NCI-H128 (cell line): ENCODE measurements at regions not wholly inside any gene's neighbourhood (a gene's known extent, or its start where the extent isn't known, plus 50 kb on each side); places are given as distances from the start of the nearest gene placed in this dataset.
"Not testable (repeated sequence)": the region's sequence is repeated elsewhere in the genome, so short reads cannot be mapped to it uniquely, and the experiment has no call there.

Source experiments
- DNase-seq: peaks from one replicate; lab custom pipeline; 2025; ENCODE audit not compliant: unreplicated experiment; lab: John Stamatoyannopoulos, UW

- DNase-seq: no peak
Measured at GRCh38 chr3:95711789-95712188, 1102.6 kb upstream of the EPHA6 start.

- DNase-seq: no peak
Measured at GRCh38 chr3:95715128-95715527, 1099.3 kb upstream of the EPHA6 start.

GRCh38 chr3:95717048-95717447, 1097.3 kb upstream of the EPHA6 start:
- no peak for DNase-seq

- DNase-seq: no peak
Measured at GRCh38 chr3:95718168-95718567, 1096.2 kb upstream of the EPHA6 start.

- no peak for DNase-seq
Measured at GRCh38 chr3:95719481-95719880, 1094.9 kb upstream of the EPHA6 start.

- no peak for DNase-seq
Measured at GRCh38 chr3:95721938-95722337, 1092.5 kb upstream of the EPHA6 start.

- DNase-seq: no peak
Measured at GRCh38 chr3:95725770-95726169, 1088.6 kb upstream of the EPHA6 start.

GRCh38 chr3:95731753-95732152, 1082.6 kb upstream of the EPHA6 start:
- no peak for DNase-seq

- no peak for DNase-seq
Measured at GRCh38 chr3:95733336-95733735, 1081.1 kb upstream of the EPHA6 start.

GRCh38 chr3:95738045-95738444, 1076.3 kb upstream of the EPHA6 start:
- no peak for DNase-seq

- not testable (repeated sequence) for DNase-seq
Measured at GRCh38 chr3:95744896-95745295, 1069.5 kb upstream of the EPHA6 start.

- DNase-seq: no peak
Measured at GRCh38 chr3:95750097-95750496, 1064.3 kb upstream of the EPHA6 start.

- no peak for DNase-seq
Measured at GRCh38 chr3:95751509-95751908, 1062.9 kb upstream of the EPHA6 start.

- no peak for DNase-seq
Measured at GRCh38 chr3:95752199-95752598, 1062.2 kb upstream of the EPHA6 start.

- DNase-seq: no peak
Measured at GRCh38 chr3:95758707-95759106, 1055.7 kb upstream of the EPHA6 start.

GRCh38 chr3:95759614-95760301, 1054.6 kb upstream of the EPHA6 start:
- DNase-seq: no peak

- no peak for DNase-seq
Measured at GRCh38 chr3:95775486-95776094, 1038.8 kb upstream of the EPHA6 start.

GRCh38 chr3:95781598-95781997, 1032.8 kb upstream of the EPHA6 start:
- DNase-seq: no peak

GRCh38 chr3:95789111-95789510, 1025.3 kb upstream of the EPHA6 start:
- no peak for DNase-seq

- no peak for DNase-seq
Measured at GRCh38 chr3:95797081-95797480, 1017.3 kb upstream of the EPHA6 start.

GRCh38 chr3:95798628-95799027, 1015.8 kb upstream of the EPHA6 start:
- DNase-seq: no peak

GRCh38 chr3:95810462-95810861, 1003.9 kb upstream of the EPHA6 start:
- no peak for DNase-seq

- DNase-seq: no peak
Measured at GRCh38 chr3:95813244-95813643, 1001.1 kb upstream of the EPHA6 start.
